ENCODE measurements at regions not wholly inside any gene's neighbourhood (a gene's known extent, or its start where the extent isn't known, plus 50 kb on each side); places are given as distances from the start of the nearest gene placed in this dataset.

- no peak overlapping the region for H3K4me3 Mint-ChIP-seq
- peaks cover 5% of the 10 kb centered on the region for H3K4me1 Mint-ChIP-seq
- H3K9me3 Mint-ChIP-seq, result no peaks in the 10 kb centered on the region
- no peak overlapping the region for H3K27ac Mint-ChIP-seq
- DNase-seq, result no peak
- H3K36me3 Mint-ChIP-seq, result no peaks in the 10 kb centered on the region
- peaks cover 24% of the 10 kb centered on the region for H3K27me3 Mint-ChIP-seq
Observed at GRCh38 chr1:94741510-94741909, 78.6 kb upstream of the SLC44A3 start.

- Mint-ChIP-seq H3K4me3 (no peak overlapping the region), H3K27me3 (peaks cover 34% of the 10 kb centered on the region), H3K27ac (no peak overlapping the region), H3K36me3 (no peaks in the 10 kb centered on the region), H3K9me3 (no peaks in the 10 kb centered on the region), H3K4me1 (peaks cover 10% of the 10 kb centered on the region)
- no peak for DNase-seq
Observed at GRCh38 chr1:94739521-94740061, 80.6 kb upstream of the SLC44A3 start.

- DNase-seq, result no peak
- Mint-ChIP-seq H3K27me3 (peaks cover 41% of the 10 kb centered on the region), H3K4me3 (no peak overlapping the region), H3K4me1 (peaks cover 10% of the 10 kb centered on the region), H3K9me3 (no peaks in the 10 kb centered on the region), H3K27ac (no peak overlapping the region), H3K36me3 (no peaks in the 10 kb centered on the region)
Observed at GRCh38 chr1:94738371-94738770, 81.8 kb upstream of the SLC44A3 start.

GRCh38 chr1:94737124-94737998 lies 82.8 kb upstream of the SLC44A3 start:
- Mint-ChIP-seq H3K27me3 (peaks cover 46% of the 10 kb centered on the region), H3K36me3 (no peaks in the 10 kb centered on the region), H3K4me3 (no peak overlapping the region), H3K27ac (no peak overlapping the region), H3K4me1 (peaks cover 10% of the 10 kb centered on the region), H3K9me3 (no peaks in the 10 kb centered on the region)
- DNase-seq, result no peak

- peaks cover 6% of the 10 kb centered on the region for H3K4me1 Mint-ChIP-seq
- no peak for DNase-seq
- no peak overlapping the region for H3K27ac Mint-ChIP-seq
- peaks cover 49% of the 10 kb centered on the region for H3K27me3 Mint-ChIP-seq
- no peaks in the 10 kb centered on the region for H3K9me3 Mint-ChIP-seq
- no peaks in the 10 kb centered on the region for H3K36me3 Mint-ChIP-seq
- H3K4me3 Mint-ChIP-seq, result no peak overlapping the region
Observed at GRCh38 chr1:94736549-94736948, 83.6 kb upstream of the SLC44A3 start.

- no peak overlapping the region for H3K27ac Mint-ChIP-seq
- peaks cover 53% of the 10 kb centered on the region for H3K27me3 Mint-ChIP-seq
- no peaks in the 10 kb centered on the region for H3K9me3 Mint-ChIP-seq
- peaks cover 5% of the 10 kb centered on the region for H3K4me1 Mint-ChIP-seq
- no peak overlapping the region for H3K4me3 Mint-ChIP-seq
- H3K36me3 Mint-ChIP-seq, result no peaks in the 10 kb centered on the region
- DNase-seq, result no peak
Observed at GRCh38 chr1:94736073-94736472, 84.1 kb upstream of the SLC44A3 start.

GRCh38 chr1:94734963-94735901 lies 84.9 kb upstream of the SLC44A3 start:
- no peaks in the 10 kb centered on the region for H3K9me3 Mint-ChIP-seq
- no peaks in the 10 kb centered on the region for H3K36me3 Mint-ChIP-seq
- peaks cover 5% of the 10 kb centered on the region for H3K4me1 Mint-ChIP-seq
- H3K27ac Mint-ChIP-seq, result no peak overlapping the region
- no peak overlapping the region for H3K4me3 Mint-ChIP-seq
- DNase-seq, result no peak
- peaks cover 52% of the 10 kb centered on the region for H3K27me3 Mint-ChIP-seq

GRCh38 chr1:94731891-94732290 lies 88.3 kb upstream of the SLC44A3 start:
- Mint-ChIP-seq H3K4me3 (no peak overlapping the region), H3K4me1 (peaks cover 5% of the 10 kb centered on the region), H3K9me3 (no peaks in the 10 kb centered on the region), H3K36me3 (no peaks in the 10 kb centered on the region), H3K27me3 (peaks cover 31% of the 10 kb centered on the region), H3K27ac (no peak overlapping the region)
- DNase-seq, result no peak

- peaks cover 27% of the 10 kb centered on the region for H3K27me3 Mint-ChIP-seq
- H3K27ac Mint-ChIP-seq, result no peak overlapping the region
- no peak overlapping the region for H3K4me3 Mint-ChIP-seq
- no peaks in the 10 kb centered on the region for H3K9me3 Mint-ChIP-seq
- peaks cover under 1% of the 10 kb centered on the region for H3K4me1 Mint-ChIP-seq
- no peaks in the 10 kb centered on the region for H3K36me3 Mint-ChIP-seq
- DNase-seq, result no peak
Observed at GRCh38 chr1:94730450-94730849, 89.7 kb upstream of the SLC44A3 start.

GRCh38 chr1:94729267-94729666 lies 90.9 kb upstream of the SLC44A3 start:
- H3K9me3 Mint-ChIP-seq, result no peaks in the 10 kb centered on the region
- no peak overlapping the region for H3K4me3 Mint-ChIP-seq
- no peaks in the 10 kb centered on the region for H3K36me3 Mint-ChIP-seq
- peaks cover 17% of the 10 kb centered on the region for H3K27me3 Mint-ChIP-seq
- no peak overlapping the region for H3K27ac Mint-ChIP-seq
- no peak for DNase-seq
- H3K4me1 Mint-ChIP-seq, result no peaks in the 10 kb centered on the region

GRCh38 chr1:94727846-94728715 lies 92.1 kb upstream of the SLC44A3 start:
- no peaks in the 10 kb centered on the region for H3K9me3 Mint-ChIP-seq
- no peak for DNase-seq
- no peak overlapping the region for H3K4me3 Mint-ChIP-seq
- H3K4me1 Mint-ChIP-seq, result no peaks in the 10 kb centered on the region
- H3K36me3 Mint-ChIP-seq, result no peaks in the 10 kb centered on the region
- H3K27ac Mint-ChIP-seq, result no peak overlapping the region
- peaks cover 9% of the 10 kb centered on the region for H3K27me3 Mint-ChIP-seq

- no peak overlapping the region for H3K27ac Mint-ChIP-seq
- no peaks in the 10 kb centered on the region for H3K36me3 Mint-ChIP-seq
- DNase-seq, result no peak
- H3K4me1 Mint-ChIP-seq, result no peaks in the 10 kb centered on the region
- H3K9me3 Mint-ChIP-seq, result no peaks in the 10 kb centered on the region
- H3K4me3 Mint-ChIP-seq, result no peak overlapping the region
- H3K27me3 Mint-ChIP-seq, result peaks cover 7% of the 10 kb centered on the region
Observed at GRCh38 chr1:94726981-94727685, 93.0 kb upstream of the SLC44A3 start.

- H3K4me1 Mint-ChIP-seq, result no peaks in the 10 kb centered on the region
- no peak overlapping the region for H3K27ac Mint-ChIP-seq
Observed at GRCh38 chr1:94725566-94725965, 94.6 kb upstream of the SLC44A3 start.

GRCh38 chr1:94723894-94724293 lies 96.3 kb upstream of the SLC44A3 start:
- Mint-ChIP-seq H3K4me1 (no peaks in the 10 kb centered on the region), H3K27me3 (no peaks in the 10 kb centered on the region), H3K9me3 (no peaks in the 10 kb centered on the region), H3K4me3 (no peak overlapping the region), H3K27ac (no peak overlapping the region), H3K36me3 (no peaks in the 10 kb centered on the region)
- DNase-seq, result no peak

More at GRCh38 chr1:94725566-94725965, 94.6 kb upstream of the SLC44A3 start:
- H3K36me3 Mint-ChIP-seq, result no peaks in the 10 kb centered on the region
- H3K27me3 Mint-ChIP-seq, result no peaks in the 10 kb centered on the region
- H3K4me3 Mint-ChIP-seq, result no peak overlapping the region
- no peaks in the 10 kb centered on the region for H3K9me3 Mint-ChIP-seq
- no peak for DNase-seq
